ENCODE measurements at regions not wholly inside any gene's neighbourhood (a gene's known extent, or its start where the extent isn't known, plus 50 kb on each side); places are given as distances from the start of the nearest gene placed in this dataset.

DNA sequence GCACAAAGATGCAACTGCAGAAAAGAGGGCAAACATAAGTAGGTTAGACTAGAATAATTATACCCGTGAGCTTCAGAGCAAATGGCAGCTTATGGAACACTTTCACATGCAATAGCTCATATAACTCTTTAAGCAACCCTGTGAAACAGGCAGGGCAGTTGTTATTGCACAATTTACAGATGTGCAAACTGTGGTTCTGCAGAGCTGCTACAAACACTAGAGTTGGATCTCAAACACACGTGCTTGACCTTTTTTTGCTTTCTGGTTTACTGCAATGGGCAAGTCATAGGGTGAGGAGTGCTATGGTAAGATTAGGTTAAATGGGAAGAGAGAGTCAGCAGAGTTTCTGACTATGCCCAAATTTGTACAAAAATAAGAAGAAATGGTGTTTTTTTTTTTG lies 610.8 kb downstream of the GATA3 start:
- TF ChIP-seq GATA2 (IDR thresholded peaks at IDR 0.05; ENCODE audit: low read depth, low read length), result no peak
- TF ChIP-seq GATA3 (IDR thresholded peaks at IDR 0.05; ENCODE audit: low read depth, low read length), result no peak

All from SH-SY5Y (cell line).